ENCODE measurements at regions not wholly inside any gene's neighbourhood (a gene's known extent, or its start where the extent isn't known, plus 50 kb on each side); places are given as distances from the start of the nearest gene placed in this dataset.
"Not testable (repeated sequence)": the region's sequence is repeated elsewhere in the genome, so short reads cannot be mapped to it uniquely, and the experiment has no call there.

- DNase-seq = no peak
These were observed 133.6 kb upstream of the CRHR1 start for GRCh38 chr17:45650561-45650960.

- DNase-seq = no peak
These were observed 132.9 kb upstream of the CRHR1 start for GRCh38 chr17:45651145-45651709.

- no peak for DNase-seq
These were observed 130.5 kb upstream of the CRHR1 start for GRCh38 chr17:45653616-45654015.

- DNase-seq = no peak
These were observed 127.5 kb upstream of the CRHR1 start for GRCh38 chr17:45656527-45657181.

DNA sequence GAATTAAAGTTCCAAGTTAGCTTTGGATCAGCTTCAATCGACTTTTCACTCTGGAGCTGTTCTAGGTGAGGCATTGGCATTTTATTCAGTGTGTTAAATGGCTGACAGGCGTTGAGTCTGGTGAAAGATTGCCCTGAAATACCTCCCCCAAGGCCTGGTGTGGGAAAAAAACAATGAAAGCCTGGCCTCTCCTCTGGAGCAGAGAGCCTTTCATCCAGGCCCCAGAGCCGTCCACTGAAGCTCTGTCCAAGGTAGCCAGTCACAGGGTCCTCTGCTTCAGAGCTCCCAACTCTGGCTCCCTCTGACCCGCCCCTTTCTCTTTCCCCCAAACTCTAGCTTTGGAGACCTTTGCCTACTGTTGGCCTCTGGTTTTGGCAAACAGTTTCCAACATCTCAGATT, 123.6 kb upstream of the CRHR1 start:
- no peak for DNase-seq

GRCh38 chr17:45662432-45662831, 121.7 kb upstream of the CRHR1 start:
- DNase-seq = no peak

GRCh38 chr17:45663772-45664171, 120.3 kb upstream of the CRHR1 start:
- DNase-seq = no peak

- DNase-seq = no peak
These were observed 119.2 kb upstream of the CRHR1 start for GRCh38 chr17:45664921-45665320.

DNA sequence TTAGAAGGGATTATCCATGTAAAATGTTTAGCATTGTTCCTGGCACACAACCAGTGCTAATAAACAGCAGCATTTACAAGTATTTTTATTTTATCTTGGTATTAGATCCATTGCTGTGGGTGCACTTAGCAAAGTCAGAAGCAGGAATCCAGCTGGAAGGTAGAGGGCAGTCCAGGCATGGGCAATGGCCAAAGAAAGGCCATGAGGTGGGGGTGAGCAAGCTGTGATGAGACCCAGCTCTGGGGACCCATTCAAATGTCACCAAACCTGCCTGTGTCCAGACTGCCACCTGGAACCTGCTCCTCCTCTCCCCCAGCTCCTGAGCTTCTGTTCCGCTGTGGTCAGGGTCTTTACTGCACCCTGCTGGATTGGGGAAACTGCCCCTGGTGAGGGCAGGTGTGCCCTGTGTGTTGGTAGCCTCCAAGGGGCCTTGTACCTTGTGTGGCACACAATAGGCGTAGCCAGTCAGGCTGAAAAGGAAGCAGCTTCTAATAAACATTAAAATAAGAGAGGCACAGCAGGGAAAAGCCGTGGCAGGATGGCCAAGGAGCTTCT, 118.0 kb upstream of the CRHR1 start:
- DNase-seq = no peak

DNA sequence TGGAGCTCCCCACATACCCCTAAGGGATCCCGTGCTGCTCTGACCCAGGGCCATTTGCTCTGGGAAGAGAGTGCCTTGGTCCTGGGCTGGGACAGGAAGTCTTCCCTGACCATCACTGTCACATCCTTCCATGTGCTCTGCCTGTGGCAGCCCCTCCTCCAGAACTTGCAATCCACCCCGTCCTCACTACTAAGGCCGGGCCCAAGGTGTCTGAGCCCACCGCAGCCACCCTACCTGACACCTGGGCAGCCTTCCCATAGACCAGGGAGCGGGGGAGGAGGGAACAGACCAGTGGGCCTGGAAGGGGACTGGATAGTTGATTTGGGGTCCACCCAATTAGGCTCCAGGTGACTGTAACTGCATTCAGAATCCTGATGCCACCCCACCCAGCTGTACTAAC, 117.5 kb upstream of the CRHR1 start:
- DNase-seq = no peak

GRCh38 chr17:45667591-45668171, 116.4 kb upstream of the CRHR1 start:
- no peak for DNase-seq

DNA sequence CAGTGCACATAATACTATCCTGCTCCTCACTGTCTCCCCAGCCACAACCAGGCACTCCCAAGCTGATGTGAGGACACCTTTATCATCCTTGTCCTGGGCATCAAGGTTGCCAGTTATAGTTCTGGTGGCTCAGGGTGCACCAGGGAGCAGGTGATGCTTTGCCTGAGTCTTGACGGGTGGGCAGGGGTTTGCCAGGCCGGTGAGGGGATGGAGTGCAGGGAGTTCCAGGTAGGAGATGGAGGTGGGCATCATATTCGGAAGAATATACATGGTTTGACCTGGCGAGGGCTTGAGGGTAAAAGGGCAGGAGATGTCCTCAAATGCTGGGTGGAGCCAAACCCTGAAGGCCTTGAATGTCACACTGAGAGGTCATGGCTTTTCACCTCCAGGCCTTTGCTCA, 115.8 kb upstream of the CRHR1 start:
- DNase-seq = no peak

DNA sequence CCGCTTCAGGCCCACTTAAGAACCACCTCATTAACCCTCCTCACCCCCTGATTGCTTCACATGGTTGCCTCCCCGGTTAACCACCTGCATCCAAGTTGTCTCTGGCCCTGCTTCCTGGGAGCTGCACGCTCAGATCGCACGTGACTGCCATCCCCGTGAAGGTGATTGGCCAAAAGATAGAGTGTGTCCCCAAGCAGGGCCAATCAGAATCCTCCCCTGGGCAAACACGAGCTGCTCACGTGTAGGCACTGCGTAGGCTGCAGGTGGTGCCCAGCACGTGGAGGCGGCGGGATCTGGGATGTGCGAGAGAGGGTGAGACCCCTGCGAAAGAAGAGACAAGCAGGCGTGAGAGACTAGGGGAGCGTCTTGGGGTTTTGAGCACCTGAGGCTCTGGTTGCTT, 111.8 kb upstream of the CRHR1 start:
- DNase-seq = no peak

DNA sequence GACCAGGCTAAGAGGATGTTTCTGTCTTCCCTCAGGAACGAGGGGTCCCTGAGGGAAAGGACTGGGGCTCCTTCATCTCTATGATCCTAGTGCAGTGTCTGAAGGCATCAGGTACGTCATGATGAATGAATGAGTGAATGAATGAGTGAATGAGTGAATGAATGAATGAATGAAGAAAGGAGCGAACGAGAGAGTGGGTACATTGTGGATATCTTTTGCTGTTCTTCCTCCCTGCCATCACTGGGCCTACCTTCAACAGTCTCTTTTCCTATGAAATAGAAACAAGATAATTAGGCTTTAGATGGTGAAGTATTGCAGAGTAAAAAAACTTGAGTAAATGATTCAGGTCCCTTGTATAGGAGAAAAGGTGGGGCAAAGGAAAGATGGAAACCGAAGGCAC, 111.3 kb upstream of the CRHR1 start:
- no peak for DNase-seq

DNA sequence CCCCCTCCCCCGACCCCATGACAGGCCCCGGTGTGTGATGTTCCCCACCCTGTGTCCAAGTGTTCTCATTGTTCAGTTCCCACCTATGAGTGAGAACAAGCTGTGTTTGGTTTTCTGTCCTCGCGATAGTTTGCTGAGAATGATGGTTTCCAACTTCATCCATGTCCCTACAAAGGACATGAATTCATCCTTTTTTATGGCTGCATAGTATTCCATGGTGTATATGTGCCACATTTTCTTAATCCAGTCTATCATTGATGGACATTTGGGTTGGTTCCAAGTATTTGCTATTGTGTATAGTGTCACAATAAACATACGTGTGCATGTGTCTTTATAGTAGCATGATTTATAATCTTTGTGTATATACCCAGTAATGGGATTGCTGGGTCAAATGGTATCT, 110.4 kb upstream of the CRHR1 start:
- not testable (repeated sequence) for DNase-seq

- no peak for DNase-seq
These were observed 109.1 kb upstream of the CRHR1 start for GRCh38 chr17:45675012-45675411.

DNA sequence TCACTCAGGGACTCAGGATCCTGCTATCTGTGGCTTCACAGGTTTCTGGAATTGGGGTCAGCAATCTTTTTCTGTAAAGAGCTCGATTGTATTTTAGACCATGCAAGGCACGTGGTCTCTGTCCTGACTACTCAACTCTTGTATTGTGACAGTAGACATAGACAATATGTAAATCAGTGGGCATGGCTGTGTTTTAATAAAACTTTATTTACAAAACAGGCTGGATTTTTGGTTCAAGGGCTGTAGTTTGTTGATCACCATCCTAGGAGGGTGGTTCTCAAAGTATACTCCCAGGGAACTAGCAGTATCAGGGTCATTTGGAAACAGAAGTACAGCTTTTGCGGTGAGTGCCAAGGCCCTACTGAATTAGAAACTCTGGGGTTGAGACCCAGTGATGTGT, 108.2 kb upstream of the CRHR1 start:
- DNase-seq = no peak

DNA sequence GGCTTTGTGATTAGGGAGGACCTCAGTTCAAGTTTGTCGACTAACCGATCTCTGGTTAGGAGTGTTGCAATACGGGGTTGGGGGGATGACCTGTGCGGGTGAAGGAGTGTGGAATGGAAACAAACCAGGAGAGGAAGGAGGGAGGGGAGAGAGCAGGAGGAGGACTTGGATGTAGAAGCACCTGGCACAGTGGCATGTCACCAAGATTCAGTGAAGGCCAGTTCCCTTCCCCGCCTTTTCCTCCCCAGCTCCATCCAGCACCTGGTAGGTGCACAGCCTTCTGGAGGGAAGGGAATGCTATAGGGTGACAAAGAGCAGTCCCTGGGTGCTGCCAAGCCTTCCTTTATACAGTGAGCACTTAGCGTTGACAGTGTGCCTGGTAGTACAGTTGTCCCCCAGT, 107.4 kb upstream of the CRHR1 start:
- DNase-seq = no peak

GRCh38 chr17:45677770-45678169, 106.3 kb upstream of the CRHR1 start:
- no peak for DNase-seq

DNA sequence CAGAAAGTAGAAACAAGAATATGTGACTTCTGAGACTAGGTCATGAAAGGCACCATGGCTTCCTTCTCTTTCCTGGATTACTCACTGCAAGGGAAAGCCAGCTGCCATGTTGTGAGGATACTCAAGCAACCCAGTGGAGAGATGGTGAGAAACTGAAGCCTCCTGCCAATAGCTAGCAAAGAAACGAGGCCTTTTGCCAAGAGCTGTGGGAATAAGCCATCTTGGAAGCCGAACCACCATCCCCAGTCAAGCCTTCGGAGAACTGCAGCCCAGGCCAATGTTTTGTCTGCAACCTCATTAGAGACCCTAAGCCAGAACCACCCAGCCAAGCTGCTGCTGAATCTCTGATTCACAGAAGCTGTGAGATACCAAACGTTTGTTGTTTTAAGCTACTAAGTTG, 104.7 kb upstream of the CRHR1 start:
- no peak for DNase-seq

DNA sequence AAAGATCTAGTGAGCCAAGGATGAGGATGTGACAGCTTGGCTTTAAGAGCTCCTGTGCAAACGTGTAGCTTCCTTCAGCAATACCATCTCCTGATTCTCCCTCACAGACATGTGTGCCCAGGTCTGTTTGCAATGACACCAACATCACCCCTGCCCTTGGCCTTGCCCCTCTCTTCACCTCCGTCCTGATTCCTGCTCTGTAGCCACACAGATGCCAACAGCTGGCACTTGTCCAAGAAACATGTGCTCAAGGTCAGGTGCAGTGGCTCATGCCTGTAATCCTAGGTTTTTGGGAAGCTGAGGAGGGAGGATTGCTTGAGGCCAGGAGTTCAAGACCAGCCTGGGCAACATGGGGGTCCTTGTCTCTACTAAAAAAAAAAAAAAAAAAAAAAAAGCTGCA, 103.8 kb upstream of the CRHR1 start:
- no peak for DNase-seq

DNA sequence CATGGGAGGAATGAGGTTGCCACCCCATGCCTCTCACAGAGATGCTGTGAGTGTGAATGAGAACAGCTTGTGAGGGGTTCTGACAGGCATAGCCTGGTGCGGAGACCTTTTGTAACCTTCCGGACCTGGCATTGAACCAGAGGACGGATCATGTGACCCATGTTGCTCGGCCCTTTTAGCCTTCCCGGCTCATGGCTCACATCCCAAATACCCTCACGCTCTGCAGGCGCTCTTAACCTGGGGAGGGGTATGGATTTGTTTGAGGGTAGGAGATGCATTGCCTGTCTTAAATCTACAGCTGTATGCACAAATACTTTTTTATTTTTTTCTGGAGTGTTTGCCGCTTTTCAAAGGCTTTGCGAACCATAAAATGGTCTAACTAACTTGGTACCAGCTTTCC, 102.4 kb upstream of the CRHR1 start:
- no peak for DNase-seq

DNA sequence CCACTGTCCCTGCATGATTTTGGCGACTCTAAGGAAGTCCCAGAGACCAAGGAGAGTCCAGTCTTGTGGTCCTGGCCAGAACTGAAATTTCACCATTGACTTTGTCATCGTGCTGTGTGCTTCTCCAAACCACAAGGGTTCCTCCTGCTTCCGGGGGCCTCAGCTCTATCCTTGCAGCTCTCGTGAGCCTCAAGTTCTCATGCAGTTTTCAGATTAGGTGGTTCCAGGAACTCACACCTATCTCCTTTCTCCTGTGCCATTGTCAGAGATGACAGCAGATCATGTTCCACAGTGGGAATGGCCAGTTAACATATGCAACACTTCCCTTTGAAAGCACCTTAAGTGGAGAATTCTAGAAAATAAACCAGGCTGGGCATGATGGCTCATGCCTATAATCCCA, 97.9 kb upstream of the CRHR1 start:
- DNase-seq = no peak

DNA sequence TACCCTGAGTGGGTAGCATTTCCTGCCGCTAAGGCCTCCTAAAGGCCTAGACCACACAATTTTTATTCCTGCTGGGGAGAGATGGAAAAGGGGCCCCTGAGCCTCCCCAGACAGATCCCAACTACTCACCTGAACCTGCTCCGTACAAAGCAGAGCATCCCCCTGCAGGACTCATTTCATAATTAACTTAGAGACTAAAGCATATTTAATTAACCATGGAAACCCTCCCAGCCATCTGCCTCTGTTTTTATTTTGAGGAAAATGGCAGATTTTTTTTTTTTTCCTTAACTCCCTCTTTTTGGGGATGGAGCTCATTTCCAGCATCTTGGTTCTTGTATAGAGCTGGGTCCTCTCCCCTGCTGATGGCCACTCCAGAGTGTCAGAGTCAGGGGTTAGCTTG, 96.5 kb upstream of the CRHR1 start:
- DNase-seq = no peak

DNA sequence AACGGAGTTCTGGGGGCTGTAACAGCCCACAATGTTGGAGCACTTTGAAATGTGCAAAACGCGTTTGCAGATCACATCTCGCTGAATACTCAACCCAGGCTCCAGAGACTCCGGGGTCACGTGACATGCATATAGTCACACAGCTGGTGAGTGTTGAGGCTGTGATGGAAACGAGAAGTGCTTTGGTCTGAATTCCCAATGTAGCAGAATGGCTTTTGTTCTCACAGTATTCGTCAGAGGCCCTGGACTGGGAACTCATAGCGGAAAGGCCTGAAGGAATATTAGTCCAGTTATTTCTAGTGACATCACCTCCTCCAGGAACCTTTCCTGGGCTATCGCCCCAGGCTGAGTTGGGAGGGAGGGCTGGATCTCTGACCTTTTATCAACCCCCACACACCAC, 95.8 kb upstream of the CRHR1 start:
- DNase-seq = no peak
